ENCODE measurements at regions not wholly inside any gene's neighbourhood (a gene's known extent, or its start where the extent isn't known, plus 50 kb on each side); places are given as distances from the start of the nearest gene placed in this dataset.

- no peak for DNase-seq (ENCODE audit: low read depth)
Observed at GRCh38 chr10:6980353-6980752, 400.3 kb upstream of the PRKCQ start.

- no peak for DNase-seq (ENCODE audit: low read depth)
Observed at GRCh38 chr10:6979371-6979770, 399.3 kb upstream of the PRKCQ start.

- no peak for DNase-seq (ENCODE audit: low read depth)
Observed at GRCh38 chr10:6978187-6978627, 398.1 kb upstream of the PRKCQ start.

- DNase-seq (ENCODE audit: low read depth) = no peak
Observed at GRCh38 chr10:6977398-6978186, 397.5 kb upstream of the PRKCQ start.

- no peak for DNase-seq (ENCODE audit: low read depth)
Observed at GRCh38 chr10:6973899-6974298, 393.8 kb upstream of the PRKCQ start.

- DNase-seq (ENCODE audit: low read depth) = no peak
Observed at GRCh38 chr10:6972226-6972625, 392.1 kb upstream of the PRKCQ start.

GRCh38 chr10:6969659-6970058, 389.6 kb upstream of the PRKCQ start:
- no peak for DNase-seq (ENCODE audit: low read depth)

- no peak for DNase-seq (ENCODE audit: low read depth)
Observed at GRCh38 chr10:6964543-6964942, 384.5 kb upstream of the PRKCQ start.

GRCh38 chr10:6962576-6962975, 382.5 kb upstream of the PRKCQ start:
- no peak for DNase-seq (ENCODE audit: low read depth)

GRCh38 chr10:6958711-6959110, 378.6 kb upstream of the PRKCQ start:
- no peak for DNase-seq (ENCODE audit: low read depth)

- no peak for DNase-seq (ENCODE audit: low read depth)
Observed at GRCh38 chr10:6958254-6958653, 378.2 kb upstream of the PRKCQ start.

GRCh38 chr10:6957851-6958250, 377.8 kb upstream of the PRKCQ start:
- DNase-seq (ENCODE audit: low read depth) = no peak

GRCh38 chr10:6956562-6956961, 376.5 kb upstream of the PRKCQ start:
- DNase-seq (ENCODE audit: low read depth) = no peak

GRCh38 chr10:6953271-6953801, 373.3 kb upstream of the PRKCQ start:
- DNase-seq (ENCODE audit: low read depth) = no peak

- DNase-seq (ENCODE audit: low read depth) = no peak
Observed at GRCh38 chr10:6951732-6952131, 371.7 kb upstream of the PRKCQ start.

GRCh38 chr10:6950133-6950532, 370.1 kb upstream of the PRKCQ start:
- DNase-seq (ENCODE audit: low read depth) = no peak

- DNase-seq (ENCODE audit: low read depth) = no peak
Observed at GRCh38 chr10:6944436-6944835, 364.4 kb upstream of the PRKCQ start.

- no peak for DNase-seq (ENCODE audit: low read depth)
Observed at GRCh38 chr10:6938384-6938783, 358.3 kb upstream of the PRKCQ start.

GRCh38 chr10:6936931-6937330, 356.9 kb upstream of the PRKCQ start:
- no peak for DNase-seq (ENCODE audit: low read depth)

GRCh38 chr10:6929148-6929830, 349.2 kb upstream of the PRKCQ start:
- DNase-seq (ENCODE audit: low read depth) = no peak

GRCh38 chr10:6928586-6928985, 348.5 kb upstream of the PRKCQ start:
- DNase-seq (ENCODE audit: low read depth) = no peak

GRCh38 chr10:6926971-6927370, 346.9 kb upstream of the PRKCQ start:
- no peak for DNase-seq (ENCODE audit: low read depth)

GRCh38 chr10:6925146-6925545, 345.1 kb upstream of the PRKCQ start:
- no peak for DNase-seq (ENCODE audit: low read depth)

Measured in activated gamma-delta T cell treated with anti-CD3 and anti-CD28 coated beads, Interleukin-2, amount 50 U/mL, for 16 hours (primary cell).